B cell (primary cell): ENCODE measurements at regions not wholly inside any gene's neighbourhood (a gene's known extent, or its start where the extent isn't known, plus 50 kb on each side); places are given as distances from the start of the nearest gene placed in this dataset.

ENCODE experiments used
- ATAC-seq: fragments of 200-7000 bp; cut with Tn5 transposase; one replicate; pipeline ENCODE4 v1.10.0; 2021; ENCODE audit warnings: low read depth, mild to moderate bottlenecking, moderate number of reproducible peaks, moderate library complexity
- CTCF ChIA-PET: fragments of 350-600 bp; sonication (Branson Sonifier 250); formaldehyde crosslinking; loops from one replicate; lab custom pipeline; 2021; ENCODE audit warnings: antibody characterized with exemption, inconsistent platforms; lab: Charles Lee
- POLR2A ChIA-PET: fragments of 350-600 bp; sonication (Branson Sonifier 250); formaldehyde crosslinking; loops from one replicate; lab custom pipeline; 2021; ENCODE audit warnings: antibody characterized with exemption; lab: Charles Lee
- DNase-seq: peaks from one replicate; pipeline ENCODE4 v3.0.0; 2013
- H2AFZ ChIP-seq: 2 replicates; pipeline ENCODE4 v1.6.1; 2012; ENCODE audit warnings: mild to moderate bottlenecking, low read depth, low read length; ENCODE audit not compliant: insufficient read depth, poor library complexity, severe bottlenecking
- H3K27ac ChIP-seq, 2 donors: 1 replicate in 1 of 2; 2 replicates in 1 of 2; pipeline ENCODE4 v1.5.1; 2012 to 2013; ENCODE audit warnings: low read length in 2 of 2, mild to moderate bottlenecking in 2 of 2, moderate library complexity in 1 of 2
- H3K27me3 ChIP-seq, 4 experiments: fragments of 200-600 bp in 1 of 4; sonication (generic) in 1 of 4; replicated peaks in 1 of 4; 1 replicate in 2 of 4; 2 replicates in 2 of 4; pipeline versions ENCODE4 v1.6.1 to v1.7.0; 2013 to 2016; ENCODE audit warnings: low read length in 3 of 4, mild to moderate bottlenecking in 2 of 4, mixed read lengths in 1 of 4, moderate library complexity in 1 of 4; ENCODE audit not compliant: insufficient read depth in 4 of 4, control insufficient read depth in 3 of 4; ENCODE audit errors: control extremely low read depth in 1 of 4
- H3K36me3 ChIP-seq, 2 experiments: replicated peaks in 1 of 2; 1 replicate in 1 of 2; 2 replicates in 1 of 2; pipeline versions ENCODE4 v1.6.1 to v1.7.1; 2013; ENCODE audit warnings: low read length in 1 of 2; ENCODE audit not compliant: insufficient read depth in 2 of 2, control insufficient read depth in 1 of 2; ENCODE audit errors: control extremely low read depth in 1 of 2, extremely low read depth in 1 of 2
- H3K4me1 ChIP-seq, 2 donors: fragments of 200-600 bp in 1 of 2; sonication (generic) in 1 of 2; 1 replicate in 1 of 2; 2 replicates in 1 of 2; pipeline versions ENCODE4 v1.5.1 to v1.6.1; 2013 to 2017; ENCODE audit warnings: low read length in 2 of 2; ENCODE audit not compliant: control insufficient read depth in 2 of 2, insufficient read depth in 2 of 2
- H3K4me2 ChIP-seq: replicated peaks from 2 replicates; pipeline ENCODE3; 2012; ENCODE audit warnings: mild to moderate bottlenecking, low read depth, low read length; ENCODE audit not compliant: poor library complexity, severe bottlenecking
- H3K4me3 ChIP-seq, 5 experiments: fragments of 200-600 bp in 1 of 5; sonication (generic) in 1 of 5; 1 replicate in 3 of 5; 2 replicates in 2 of 5; pipeline versions ENCODE4 v1.5.1 to v1.7.0; 2011 to 2016; ENCODE audit warnings: low read length in 4 of 5, mild to moderate bottlenecking in 4 of 5, low read depth in 2 of 5, control low read depth in 1 of 5, moderate library complexity in 1 of 5; ENCODE audit not compliant: insufficient read depth in 1 of 5; ENCODE audit errors: control extremely low read depth in 1 of 5, extremely low read depth in 1 of 5
- H3K79me2 ChIP-seq: fragments of 200-600 bp; sonication (generic); one replicate; pipeline ENCODE4 v1.6.0; 2016; ENCODE audit warnings: low read length; ENCODE audit not compliant: control insufficient read depth, insufficient read depth
- H3K9ac ChIP-seq: fragments of 200-600 bp; sonication (generic); 2 replicates; pipeline ENCODE4 v1.6.1; 2017; ENCODE audit warnings: mild to moderate bottlenecking, low read length, moderate library complexity
- H3K9me3 ChIP-seq, 3 donors: one replicate each; pipeline versions ENCODE4 v1.6.1 to v1.7.1; 2013; ENCODE audit warnings: low read length in 2 of 3; ENCODE audit not compliant: control insufficient read depth in 2 of 3, insufficient read depth in 1 of 3; ENCODE audit errors: control extremely low read depth in 1 of 3
- H4K20me1 ChIP-seq: 2 replicates; pipeline ENCODE4 v1.6.0; 2012; ENCODE audit warnings: mild to moderate bottlenecking, low read length; ENCODE audit not compliant: insufficient read depth, control insufficient read depth, poor library complexity, severe bottlenecking
- H3K27ac Mint-ChIP-seq: one replicate; pipeline ENCODE4 v1.8.0; 2021; ENCODE audit warnings: mixed read lengths
- H3K27me3 Mint-ChIP-seq: one replicate; pipeline ENCODE4 v1.8.0; 2021; ENCODE audit warnings: mixed read lengths
- H3K4me1 Mint-ChIP-seq: one replicate; pipeline ENCODE4 v1.8.0; 2021; ENCODE audit warnings: mixed read lengths
- H3K4me3 Mint-ChIP-seq: one replicate; pipeline ENCODE4 v1.8.0; 2021; ENCODE audit warnings: mixed read lengths
- H3K9me3 Mint-ChIP-seq: one replicate; pipeline ENCODE4 v1.8.0; 2022; ENCODE audit warnings: mixed read lengths; ENCODE audit not compliant: insufficient read depth
- CTCF ChIP-seq: fragments of 200-600 bp; IDR thresholded peaks from one replicate; pipeline ENCODE4 v1.8.0; 2022; ENCODE audit warnings: antibody characterized with exemption, mild to moderate bottlenecking
- EZH2 ChIP-seq: IDR thresholded peaks from 2 replicates; pipeline ENCODE4 v1.6.1; 2012; ENCODE audit warnings: borderline replicate concordance, low read depth, mild to moderate bottlenecking, moderate library complexity, low read length; ENCODE audit not compliant: insufficient read depth, poor library complexity, severe bottlenecking
- WGBS: methylation state at CpG from one replicate; pipeline ENCODE4 v1.1.5; 2013; ENCODE audit warnings: missing lambda C conversion rate; ENCODE audit not compliant: insufficient coverage; 5-methylcytosine and 5-hydroxymethylcytosine counted together
- intact Hi-C: fragments of 100-400 bp; cut with micrococcal nuclease; formaldehyde crosslinking; loops from one replicate; pipeline ENCODE4 v1.10.0; 2022

GRCh38 chr14:65805113-65805473 lies 392.6 kb downstream of the FUT8 start:
- no peaks in the 10 kb centered on the region for H4K20me1 ChIP-seq
- ChIA-PET CTCF (interaction anchor here (1.9 kb wide), 1 partner anchor 20 kb away, joined by 7 read pairs; no protein-coding TSS in a partner anchor), POLR2A (no interaction called here)
- intact Hi-C loops: no loop called here
- Mint-ChIP-seq H3K27ac (no peak overlapping the region), H3K4me1 (no peaks in the 10 kb centered on the region), H3K27me3 (no peaks in the 10 kb centered on the region), H3K9me3 (peaks cover 2% of the 10 kb centered on the region), H3K4me3 (no peak overlapping the region)
- H3K4me3 ChIP-seq: no peak overlapping the region
- peaks cover 1 to 23% (median 18%) of the 10 kb centered on the region in 3 donors for H3K9me3 ChIP-seq
- no peak overlapping the region for H3K4me2 ChIP-seq
- no peak overlapping the region for H3K9ac ChIP-seq
- H3K4me1 ChIP-seq: no peaks in the 10 kb centered on the region
- no peaks in the 10 kb centered on the region for H3K36me3 ChIP-seq
- H3K79me2 ChIP-seq: no peaks in the 10 kb centered on the region
- no peak overlapping the region for H2AFZ ChIP-seq
- WGBS: 83% methylated on average over 1 of the region's 3 CpGs
- DNase-seq (no peak), ATAC-seq (no peak)
- H3K27me3 ChIP-seq: no peaks in the 10 kb centered on the region
- H3K27ac ChIP-seq: no peak overlapping the region
- TF ChIP-seq CTCF (no peak), EZH2 (no peak)

- H3K9me3 ChIP-seq: peaks cover 1 to 18% (median 16%) of the 10 kb centered on the region in 3 donors
- H3K9me3 Mint-ChIP-seq: peaks cover 4% of the 10 kb centered on the region
- H3K4me3 ChIP-seq: no peak overlapping the region
- no peaks in the 10 kb centered on the region for H4K20me1 ChIP-seq
- H3K9ac ChIP-seq: no peak overlapping the region
- no peaks in the 10 kb centered on the region for H3K4me1 Mint-ChIP-seq
- no peak overlapping the region for H3K4me2 ChIP-seq
- no peak overlapping the region for H3K27ac Mint-ChIP-seq
- no peaks in the 10 kb centered on the region for H3K79me2 ChIP-seq
- no peak overlapping the region for H3K4me3 Mint-ChIP-seq
- TF ChIP-seq CTCF (no peak), EZH2 (no peak)
- ATAC-seq: no peak
- no peak overlapping the region for H3K27ac ChIP-seq
- ChIA-PET POLR2A (no interaction called here), CTCF (interaction anchor here (1.0 kb wide), 1 partner anchor 393 kb away, joined by 3 read pairs; no protein-coding TSS in a partner anchor)
- WGBS: 100% methylated on average over 2 of the region's 2 CpGs
- peaks cover 5% of the 10 kb centered on the region for H3K27me3 Mint-ChIP-seq
- no peaks in the 10 kb centered on the region for H3K36me3 ChIP-seq
- no peak overlapping the region for H2AFZ ChIP-seq
- H3K27me3 ChIP-seq: no peaks in the 10 kb centered on the region
- no peak for DNase-seq
- intact Hi-C loops: no loop called here
- no peaks in the 10 kb centered on the region for H3K4me1 ChIP-seq
Measured at GRCh38 chr14:65808390-65808789, 395.9 kb downstream of the FUT8 start.
